Tibial artery (tissue), 4 donors: ENCODE measurements at regions not wholly inside any gene's neighbourhood (a gene's known extent, or its start where the extent isn't known, plus 50 kb on each side); places are given as distances from the start of the nearest gene placed in this dataset.

Experiments used
- DNase-seq, 2 donors: peaks; one replicate each; pipeline ENCODE4 v3.0.0-alpha.2; 2019
- H3K27ac ChIP-seq, 2 donors: fragments of 200-600 bp; sonication (generic) in 1 of 2; 1 replicate in 1 of 2; 2 replicates in 1 of 2; pipeline ENCODE4 v1.5.1; 2018 to 2019; ENCODE audit warnings: mild to moderate bottlenecking in 1 of 2
- H3K27me3 ChIP-seq, 2 donors: fragments of 200-600 bp; sonication (generic) in 1 of 2; one replicate each; pipeline versions ENCODE4 v1.5.1 to v1.6.0; 2016 to 2019
- H3K36me3 ChIP-seq, 3 donors: fragments of 200-600 bp; sonication (generic) in 2 of 3; one replicate each; pipeline ENCODE4 v1.5.1; 2016 to 2019; ENCODE audit warnings: mild to moderate bottlenecking in 2 of 3
- H3K4me1 ChIP-seq, 4 donors: fragments of 200-600 bp; sonication (generic) in 2 of 4; 1 replicate in 3 of 4; 2 replicates in 1 of 4; pipeline ENCODE4 v1.5.1; 2016 to 2019
- H3K4me3 ChIP-seq, 2 donors: fragments of 200-600 bp; sonication (generic) in 1 of 2; 1 replicate in 1 of 2; 2 replicates in 1 of 2; pipeline ENCODE4 v1.5.1; 2018 to 2019; ENCODE audit warnings: mild to moderate bottlenecking in 2 of 2
- H3K9me3 ChIP-seq, 3 donors: fragments of 200-600 bp; sonication (generic) in 1 of 3; one replicate each; pipeline ENCODE4 v1.5.1; 2016 to 2019
- intact Hi-C: fragments of 100-400 bp; cut with DNase I; formaldehyde crosslinking; loops from one replicate; pipeline ENCODE4 v1.15.0; 2023; ENCODE audit warnings: low total_unique reads
- TF ChIP-seq, protein P1 (sequence below), 2 experiments: fragments of 200-600 bp in 1 of 2; fragments of 450-650 bp in 1 of 2; IDR thresholded peaks; one replicate each; pipeline ENCODE4 v1.5.1; 2017 to 2019; ENCODE audit warnings: antibody characterized with exemption in 2 of 2, mild to moderate bottlenecking in 1 of 2, moderate library complexity in 1 of 2

GRCh38 chrX:137431693-137432488 lies 134.0 kb upstream of the ZIC3 start:
- TF ChIP-seq, protein P1, sequence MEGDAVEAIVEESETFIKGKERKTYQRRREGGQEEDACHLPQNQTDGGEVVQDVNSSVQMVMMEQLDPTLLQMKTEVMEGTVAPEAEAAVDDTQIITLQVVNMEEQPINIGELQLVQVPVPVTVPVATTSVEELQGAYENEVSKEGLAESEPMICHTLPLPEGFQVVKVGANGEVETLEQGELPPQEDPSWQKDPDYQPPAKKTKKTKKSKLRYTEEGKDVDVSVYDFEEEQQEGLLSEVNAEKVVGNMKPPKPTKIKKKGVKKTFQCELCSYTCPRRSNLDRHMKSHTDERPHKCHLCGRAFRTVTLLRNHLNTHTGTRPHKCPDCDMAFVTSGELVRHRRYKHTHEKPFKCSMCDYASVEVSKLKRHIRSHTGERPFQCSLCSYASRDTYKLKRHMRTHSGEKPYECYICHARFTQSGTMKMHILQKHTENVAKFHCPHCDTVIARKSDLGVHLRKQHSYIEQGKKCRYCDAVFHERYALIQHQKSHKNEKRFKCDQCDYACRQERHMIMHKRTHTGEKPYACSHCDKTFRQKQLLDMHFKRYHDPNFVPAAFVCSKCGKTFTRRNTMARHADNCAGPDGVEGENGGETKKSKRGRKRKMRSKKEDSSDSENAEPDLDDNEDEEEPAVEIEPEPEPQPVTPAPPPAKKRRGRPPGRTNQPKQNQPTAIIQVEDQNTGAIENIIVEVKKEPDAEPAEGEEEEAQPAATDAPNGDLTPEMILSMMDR (IDR thresholded peaks at IDR 0.05) = no peak
- peaks cover 0 to 6% (median 0%) of the 10 kb centered on the region in 3 donors for H3K9me3 ChIP-seq
- intact Hi-C loops = no loop called here
- H3K4me3 ChIP-seq = no peak overlapping the region
- H3K27ac ChIP-seq = no peak overlapping the region
- no peak for DNase-seq
- H3K27me3 ChIP-seq = peaks cover 0 to 28% of the 10 kb centered on the region in 2 donors
- H3K36me3 ChIP-seq = no peaks in the 10 kb centered on the region
- H3K4me1 ChIP-seq = peaks cover 0 to 24% (median 15%) of the 10 kb centered on the region in 4 donors

- TF ChIP-seq, protein P1 (IDR thresholded peaks at IDR 0.05) = no peak
- Histone ChIP-seq H3K4me1 (peaks cover 0 to 28% (median 15%) of the 10 kb centered on the region in 4 donors), H3K36me3 (no peaks in the 10 kb centered on the region), H3K27ac (no peak overlapping the region), H3K27me3 (peaks cover 0 to 32% of the 10 kb centered on the region in 2 donors), H3K9me3 (peaks cover 0 to 6% (median 0%) of the 10 kb centered on the region in 3 donors), H3K4me3 (no peak overlapping the region)
- no peak for DNase-seq
- intact Hi-C loops = no loop called here
Measured at GRCh38 chrX:137430984-137431475, 134.9 kb upstream of the ZIC3 start.

- intact Hi-C loops = no loop called here
- Histone ChIP-seq H3K9me3 (peaks cover 0 to 4% (median 0%) of the 10 kb centered on the region in 3 donors), H3K4me3 (no peak overlapping the region), H3K36me3 (no peaks in the 10 kb centered on the region), H3K4me1 (peaks cover 0 to 28% (median 15%) of the 10 kb centered on the region in 4 donors), H3K27me3 (peaks cover 0 to 39% of the 10 kb centered on the region in 2 donors), H3K27ac (no peak overlapping the region)
- TF ChIP-seq, protein P1 (IDR thresholded peaks at IDR 0.05) = no peak
- DNase-seq = no peak
Measured at GRCh38 chrX:137430301-137430700, 135.6 kb upstream of the ZIC3 start.

DNA sequence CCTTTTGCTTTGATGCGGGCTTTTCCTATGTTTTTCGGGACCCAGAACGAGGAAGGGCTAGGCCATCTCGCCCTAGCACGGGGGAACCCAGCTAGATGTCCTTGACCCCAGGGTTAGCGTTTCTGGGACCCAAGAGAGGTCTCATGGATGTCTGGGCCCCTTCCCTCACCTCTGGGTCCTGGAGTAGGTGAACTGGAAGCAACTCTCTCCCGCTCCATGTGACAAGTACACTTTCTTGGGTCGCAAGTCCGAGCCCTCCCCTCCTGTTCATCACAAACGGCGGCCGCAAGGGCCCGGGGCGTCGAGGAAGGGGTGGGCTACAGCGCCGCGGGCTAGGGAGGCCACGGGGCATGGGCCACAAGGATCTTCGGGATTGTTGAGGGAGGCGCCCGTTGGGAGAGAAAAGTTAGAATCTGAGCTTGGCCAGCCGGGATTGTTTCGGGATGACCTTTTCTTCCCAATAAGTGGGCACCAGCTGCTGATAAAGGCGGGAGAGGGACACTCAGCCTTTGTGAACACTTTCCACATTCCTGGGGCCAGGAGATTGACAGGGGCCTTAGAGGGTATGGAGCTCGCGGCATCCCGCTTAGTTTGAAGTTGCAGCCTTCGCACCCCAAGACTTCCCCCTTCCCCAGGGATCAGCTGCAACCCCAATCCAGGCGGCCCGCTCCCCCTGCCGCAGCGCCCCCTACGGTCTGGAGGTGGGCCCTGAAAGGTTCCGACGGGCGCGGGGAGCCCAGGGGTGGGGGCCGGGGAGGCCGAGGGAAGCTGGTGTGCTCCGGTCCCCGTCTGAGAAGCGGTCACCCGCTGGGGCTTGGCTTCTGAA lies 136.9 kb upstream of the ZIC3 start:
- TF ChIP-seq, protein P1 (IDR thresholded peaks at IDR 0.05) = no peak
- Histone ChIP-seq H3K36me3 (no peaks in the 10 kb centered on the region), H3K4me1 (peaks cover 0 to 28% (median 15%) of the 10 kb centered on the region in 4 donors), H3K27ac (no peak overlapping the region), H3K9me3 (no peaks in the 10 kb centered on the region), H3K27me3 (peaks cover 0 to 48% of the 10 kb centered on the region in 2 donors), H3K4me3 (peak overlapping the region; percentile 42 to 58)
- DNase-seq = no peak
- intact Hi-C loops = no loop called here

- H3K9me3 ChIP-seq = no peaks in the 10 kb centered on the region
- H3K36me3 ChIP-seq = no peaks in the 10 kb centered on the region
- peaks cover 0 to 28% (median 15%) of the 10 kb centered on the region in 4 donors for H3K4me1 ChIP-seq
- H3K4me3 ChIP-seq = peak overlapping the region; percentile 42 to 58
- no peak for DNase-seq
- TF ChIP-seq, protein P1 (IDR thresholded peaks at IDR 0.05) = no peak
- H3K27ac ChIP-seq = no peak overlapping the region
- H3K27me3 ChIP-seq = peaks cover 0 to 48% of the 10 kb centered on the region in 2 donors
- intact Hi-C loops = no loop called here
Measured at GRCh38 chrX:137428221-137428661, 137.7 kb upstream of the ZIC3 start.
